Glutamatergic neuron (in vitro differentiated cells): ENCODE measurements at regions not wholly inside any gene's neighbourhood (a gene's known extent, or its start where the extent isn't known, plus 50 kb on each side); places are given as distances from the start of the nearest gene placed in this dataset.

Experiments used
- DNase-seq: peaks from one replicate; pipeline ENCODE4 v3.0.0; 2022
- H3K27ac Mint-ChIP-seq: one replicate; pipeline ENCODE4 v1.8.0; 2020; ENCODE audit warnings: mild to moderate bottlenecking, mixed read lengths, inconsistent platforms; ENCODE audit not compliant: unreplicated experiment
- H3K27me3 Mint-ChIP-seq: one replicate; pipeline ENCODE4 v1.8.0; 2020; ENCODE audit warnings: mild to moderate bottlenecking, moderate library complexity, mixed read lengths, inconsistent platforms; ENCODE audit not compliant: unreplicated experiment
- H3K36me3 Mint-ChIP-seq: one replicate; pipeline ENCODE4 v1.8.0; 2020; ENCODE audit warnings: mild to moderate bottlenecking, mixed read lengths, inconsistent platforms; ENCODE audit not compliant: unreplicated experiment
- H3K4me1 Mint-ChIP-seq: one replicate; pipeline ENCODE4 v1.8.0; 2020; ENCODE audit warnings: mild to moderate bottlenecking, low read depth, mixed read lengths, inconsistent platforms; ENCODE audit not compliant: unreplicated experiment
- H3K4me3 Mint-ChIP-seq: one replicate; pipeline ENCODE4 v1.8.0; 2020; ENCODE audit warnings: mild to moderate bottlenecking, mixed read lengths, inconsistent platforms; ENCODE audit not compliant: unreplicated experiment
- H3K9me3 Mint-ChIP-seq: one replicate; pipeline ENCODE4 v1.8.0; 2020; ENCODE audit warnings: mild to moderate bottlenecking, moderate library complexity, mixed read lengths, inconsistent platforms; ENCODE audit not compliant: unreplicated experiment
- CTCF ChIP-seq: fragments of 200-600 bp; sonication (generic); IDR thresholded peaks from one replicate; pipeline ENCODE4 v1.5.0; 2021; ENCODE audit not compliant: partially characterized antibody, unreplicated experiment

- H3K27me3 Mint-ChIP-seq: no peaks in the 10 kb centered on the region
- H3K4me3 Mint-ChIP-seq: no peak overlapping the region
- no peak overlapping the region for H3K27ac Mint-ChIP-seq
- H3K9me3 Mint-ChIP-seq: no peaks in the 10 kb centered on the region
- no peak for DNase-seq
- TF ChIP-seq CTCF: no peak
- no peaks in the 10 kb centered on the region for H3K36me3 Mint-ChIP-seq
- no peaks in the 10 kb centered on the region for H3K4me1 Mint-ChIP-seq
These were observed 91.6 kb upstream of the GNPDA2 start for GRCh38 chr4:44817930-44818329.

- Mint-ChIP-seq H3K4me3 (no peak overlapping the region), H3K27ac (no peak overlapping the region), H3K4me1 (no peaks in the 10 kb centered on the region), H3K36me3 (no peaks in the 10 kb centered on the region), H3K27me3 (no peaks in the 10 kb centered on the region), H3K9me3 (no peaks in the 10 kb centered on the region)
- DNase-seq: no peak
- TF ChIP-seq CTCF: no peak
These were observed 79.7 kb upstream of the GNPDA2 start for GRCh38 chr4:44806071-44806470.

- Mint-ChIP-seq H3K27ac (no peak overlapping the region), H3K9me3 (no peaks in the 10 kb centered on the region), H3K27me3 (no peaks in the 10 kb centered on the region), H3K4me1 (no peaks in the 10 kb centered on the region), H3K4me3 (no peak overlapping the region), H3K36me3 (no peaks in the 10 kb centered on the region)
- no peak for TF ChIP-seq CTCF
- no peak for DNase-seq
These were observed 77.9 kb upstream of the GNPDA2 start for GRCh38 chr4:44804301-44804700.

GRCh38 chr4:44801384-44801783 is 75.0 kb upstream of the GNPDA2 start:
- DNase-seq: no peak
- Mint-ChIP-seq H3K4me3 (no peak overlapping the region), H3K36me3 (peaks cover 7% of the 10 kb centered on the region), H3K9me3 (peaks cover 7% of the 10 kb centered on the region), H3K27me3 (no peaks in the 10 kb centered on the region), H3K4me1 (no peaks in the 10 kb centered on the region), H3K27ac (no peak overlapping the region)
- no peak for TF ChIP-seq CTCF

GRCh38 chr4:44791831-44792230 is 65.5 kb upstream of the GNPDA2 start:
- no peak for TF ChIP-seq CTCF
- Mint-ChIP-seq H3K4me3 (no peak overlapping the region), H3K9me3 (no peaks in the 10 kb centered on the region), H3K4me1 (no peaks in the 10 kb centered on the region), H3K27ac (no peak overlapping the region), H3K36me3 (peaks cover 7% of the 10 kb centered on the region), H3K27me3 (no peaks in the 10 kb centered on the region)
- no peak for DNase-seq
